Cardiac fibroblast (primary cell): ENCODE measurements at regions not wholly inside any gene's neighbourhood (a gene's known extent, or its start where the extent isn't known, plus 50 kb on each side); places are given as distances from the start of the nearest gene placed in this dataset.

Experiments used
- DNase-seq, 2 donors: peaks; one replicate each; pipeline versions ENCODE4 v3.0.0 to v3.0.0-alpha.2; 2010; ENCODE audit warnings: low read depth in 2 of 2
- H3K4me3 ChIP-seq, 2 donors: replicated peaks in 1 of 2; 1 replicate in 1 of 2; 2 replicates in 1 of 2; pipeline ENCODE4 v1.5.1; 2011; ENCODE audit warnings: low read depth in 2 of 2, low read length in 2 of 2, mild to moderate bottlenecking in 2 of 2, moderate library complexity in 1 of 2
- TF ChIP-seq, protein P1 (sequence below): IDR thresholded peaks from one replicate; pipeline ENCODE4 v1.5.1; 2011; ENCODE audit warnings: low read depth, mild to moderate bottlenecking, low read length, inconsistent platforms

DNA sequence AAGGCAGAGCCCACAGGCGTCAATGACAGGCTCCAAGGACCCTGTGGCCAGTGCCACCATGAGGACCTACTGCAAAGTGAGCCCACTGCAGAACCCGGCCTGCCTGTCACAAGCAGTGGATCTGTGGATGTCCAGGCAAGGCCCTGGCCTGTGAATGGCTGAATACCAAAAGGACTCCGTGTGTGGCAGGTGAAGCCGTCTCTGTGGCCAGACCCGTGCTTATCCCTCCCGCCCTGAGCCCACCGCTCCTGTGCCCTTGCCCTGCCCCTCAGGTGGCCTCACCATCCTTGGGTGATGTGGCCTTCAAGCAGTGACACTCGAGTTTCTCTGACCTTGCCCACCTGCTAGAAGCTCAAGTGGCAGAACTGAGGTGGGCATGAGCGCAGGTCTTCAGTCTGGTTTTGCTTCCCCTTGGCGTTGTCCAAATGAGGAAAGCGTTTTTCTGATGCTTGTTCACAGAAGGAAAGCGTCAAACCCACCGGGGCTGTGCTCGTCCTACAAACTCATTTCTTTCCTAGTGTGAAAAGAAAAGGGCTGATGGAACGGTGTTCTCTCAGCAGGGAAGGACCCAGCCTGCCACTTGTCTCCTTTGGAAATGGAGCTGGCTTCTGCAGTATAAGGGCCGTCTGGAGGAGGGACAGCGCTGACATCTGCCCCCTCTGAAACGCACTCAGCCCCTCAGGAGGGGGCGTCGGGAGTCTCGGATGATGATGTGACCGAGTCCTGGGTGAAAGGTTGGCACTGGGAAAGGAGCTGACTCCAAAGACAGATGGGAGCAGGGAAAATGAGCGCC, 377.7 kb upstream of the IRX4 start:
- TF ChIP-seq, protein P1, sequence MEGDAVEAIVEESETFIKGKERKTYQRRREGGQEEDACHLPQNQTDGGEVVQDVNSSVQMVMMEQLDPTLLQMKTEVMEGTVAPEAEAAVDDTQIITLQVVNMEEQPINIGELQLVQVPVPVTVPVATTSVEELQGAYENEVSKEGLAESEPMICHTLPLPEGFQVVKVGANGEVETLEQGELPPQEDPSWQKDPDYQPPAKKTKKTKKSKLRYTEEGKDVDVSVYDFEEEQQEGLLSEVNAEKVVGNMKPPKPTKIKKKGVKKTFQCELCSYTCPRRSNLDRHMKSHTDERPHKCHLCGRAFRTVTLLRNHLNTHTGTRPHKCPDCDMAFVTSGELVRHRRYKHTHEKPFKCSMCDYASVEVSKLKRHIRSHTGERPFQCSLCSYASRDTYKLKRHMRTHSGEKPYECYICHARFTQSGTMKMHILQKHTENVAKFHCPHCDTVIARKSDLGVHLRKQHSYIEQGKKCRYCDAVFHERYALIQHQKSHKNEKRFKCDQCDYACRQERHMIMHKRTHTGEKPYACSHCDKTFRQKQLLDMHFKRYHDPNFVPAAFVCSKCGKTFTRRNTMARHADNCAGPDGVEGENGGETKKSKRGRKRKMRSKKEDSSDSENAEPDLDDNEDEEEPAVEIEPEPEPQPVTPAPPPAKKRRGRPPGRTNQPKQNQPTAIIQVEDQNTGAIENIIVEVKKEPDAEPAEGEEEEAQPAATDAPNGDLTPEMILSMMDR, result no peak

DNA sequence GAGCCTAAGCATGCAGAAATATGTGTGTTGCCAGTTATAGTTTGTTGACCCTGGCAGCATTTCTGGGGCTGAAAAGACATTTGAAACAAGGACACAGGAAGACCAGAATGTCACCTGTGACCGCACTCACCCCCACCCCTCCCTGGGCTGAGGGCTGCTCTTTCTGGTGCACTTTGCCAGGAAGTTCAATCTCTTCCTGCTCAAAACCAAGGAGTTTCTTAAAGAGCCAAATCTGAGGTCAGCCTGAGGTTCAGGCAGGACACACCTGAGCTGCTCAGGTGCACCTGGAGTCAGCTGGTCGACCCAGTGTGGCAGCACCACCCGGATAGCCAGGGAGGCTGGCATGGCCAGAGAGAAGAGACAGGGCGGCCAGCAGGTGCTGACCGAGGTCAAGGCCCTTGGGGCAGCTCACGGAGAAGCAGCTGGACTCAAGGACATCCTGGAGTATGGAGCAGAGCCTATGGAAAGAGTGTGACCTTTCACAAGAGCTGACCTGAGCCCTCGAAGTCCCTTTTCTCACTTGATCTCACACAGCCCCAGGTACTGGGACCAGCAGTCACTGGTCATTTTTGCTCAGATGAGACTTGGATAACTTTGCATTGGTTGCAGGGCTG, 376.9 kb upstream of the IRX4 start:
- DNase-seq, result no peak
- no peak overlapping the region for H3K4me3 ChIP-seq
- TF ChIP-seq, protein P1, result no peak

More for the DNA sequence above, 377.7 kb upstream of the IRX4 start:
- no peak overlapping the region for H3K4me3 ChIP-seq
- DNase-seq, result no peak

GRCh38 chr5:2258861-2259260, 376.1 kb upstream of the IRX4 start:
- H3K4me3 ChIP-seq, result no peak overlapping the region
- TF ChIP-seq, protein P1, result no peak
- no peak for DNase-seq

DNA sequence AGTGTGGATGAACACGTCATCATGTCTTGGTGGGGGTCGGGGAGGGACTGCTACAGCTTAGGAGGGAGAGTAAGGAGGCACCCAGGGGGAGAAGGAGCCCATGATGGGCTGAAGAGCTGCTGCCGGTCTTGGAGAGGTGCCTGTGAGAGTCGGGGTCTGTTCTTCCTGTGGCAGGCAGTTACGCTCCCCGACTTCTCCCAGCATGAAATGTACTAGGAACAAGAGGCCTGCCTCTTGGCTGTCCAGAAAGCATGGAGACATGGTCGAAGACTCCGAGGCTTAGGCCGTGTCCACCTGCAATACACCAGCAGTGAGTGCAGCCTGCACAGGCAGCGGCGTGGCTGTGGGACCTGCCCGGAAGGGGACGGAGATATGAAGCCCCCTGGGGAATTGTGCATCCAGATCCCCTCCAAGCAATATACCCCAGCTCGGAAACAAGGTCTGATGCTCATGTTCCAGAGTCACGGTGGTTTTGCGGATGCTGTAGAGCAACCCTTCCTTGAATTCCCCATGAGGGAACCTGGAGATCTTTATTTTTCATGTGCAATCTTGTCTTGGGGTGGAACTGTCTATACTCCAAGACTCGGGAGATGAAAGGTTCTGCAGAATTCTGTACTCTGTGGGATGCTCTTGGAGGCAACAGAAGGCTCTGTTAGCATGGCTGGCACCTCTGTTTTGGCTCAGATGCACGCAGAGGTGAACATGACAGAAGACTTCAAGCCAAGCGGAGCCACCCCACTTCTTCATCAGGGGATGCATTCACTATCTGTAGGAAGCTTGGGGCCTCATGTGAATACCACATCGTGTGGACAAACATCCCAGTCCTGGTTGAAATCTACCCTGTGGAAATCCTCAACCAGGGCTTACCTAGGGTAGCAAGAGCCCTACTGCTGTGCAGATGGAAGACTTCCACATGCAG, 374.9 kb upstream of the IRX4 start:
- no peak for DNase-seq
- TF ChIP-seq, protein P1, result no peak
- no peak overlapping the region for H3K4me3 ChIP-seq

- no peak overlapping the region for H3K4me3 ChIP-seq
- TF ChIP-seq, protein P1, result no peak
- DNase-seq, result no peak
These were observed 374.1 kb upstream of the IRX4 start for GRCh38 chr5:2256691-2257280.

GRCh38 chr5:2255915-2256690, 373.4 kb upstream of the IRX4 start:
- DNase-seq, result no peak
- H3K4me3 ChIP-seq, result no peak overlapping the region
- TF ChIP-seq, protein P1, result no peak
